ENCODE measurements at regions not wholly inside any gene's neighbourhood (a gene's known extent, or its start where the extent isn't known, plus 50 kb on each side); places are given as distances from the start of the nearest gene placed in this dataset.

- H3K27me3 ChIP-seq (ENCODE audit: control insufficient read depth, extremely low read depth, insufficient read depth, low read length): no peaks in the 10 kb centered on the region
- H3K79me2 ChIP-seq (ENCODE audit: control insufficient read depth, insufficient read depth, low read length): no peaks in the 10 kb centered on the region
- H3K27ac ChIP-seq (ENCODE audit: control insufficient read depth, insufficient read depth, low read length): no peak overlapping the region
- FAIRE-seq: no peak
- H3K9me1 ChIP-seq (ENCODE audit: control insufficient read depth, extremely low read depth, insufficient read depth, low read length): no peaks in the 10 kb centered on the region
- no peaks in the 10 kb centered on the region for H3K36me3 ChIP-seq (ENCODE audit: control insufficient read depth in 2 of 2, extremely low read depth in 1 of 2, insufficient read depth in 2 of 2, low read length in 2 of 2)
- peaks cover 22% of the 10 kb centered on the region for H3K4me1 ChIP-seq (ENCODE audit: control insufficient read depth, extremely low read depth, insufficient read depth, low read length)
- dilution Hi-C loops (cut with MboI; ENCODE audit: extremely low pct_ligation_motif_present, low sequenced_read_pairs): no loop called here
- H2AFZ ChIP-seq (ENCODE audit: control insufficient read depth, low read length): no peak overlapping the region
- no peak overlapping the region for H3K4me3 ChIP-seq (ENCODE audit: control insufficient read depth in 2 of 3, extremely low read depth in 1 of 3, insufficient read depth in 2 of 3, low read depth in 1 of 3, low read length in 3 of 3)
- TF ChIP-seq CTCF (optimal IDR thresholded peaks at IDR 0.05 in 1 of 3, IDR thresholded peaks at IDR 0.05 in 1 of 3, conservative IDR thresholded peaks at IDR 0.05 in 1 of 3; ENCODE audit: extremely low read depth in 1 of 3, insufficient read depth in 2 of 3, low read length in 3 of 3) (no peak), EZH2 (IDR thresholded peaks at IDR 0.05; ENCODE audit: low read length) (no peak)
- no peak overlapping the region for H3K9ac ChIP-seq (ENCODE audit: control insufficient read depth, extremely low read depth, insufficient read depth, low read length)
- no peaks in the 10 kb centered on the region for H4K20me1 ChIP-seq (ENCODE audit: control insufficient read depth, extremely low read depth, insufficient read depth, low read length)
- H3K9me3 ChIP-seq (ENCODE audit: control insufficient read depth, low read depth, low read length): no peaks in the 10 kb centered on the region
- no peak for DNase-seq (ENCODE audit: low read depth, low spot score)
- no peak overlapping the region for H3K4me2 ChIP-seq (ENCODE audit: control insufficient read depth, extremely low read depth, insufficient read depth, low read depth, low read length)
Measured at GRCh38 chr18:45340884-45341283, 274.4 kb upstream of the SLC14A2 start.

GRCh38 chr18:45341454-45341853 is 273.8 kb upstream of the SLC14A2 start:
- H3K27me3 ChIP-seq (ENCODE audit: control insufficient read depth, extremely low read depth, insufficient read depth, low read length): no peaks in the 10 kb centered on the region
- H4K20me1 ChIP-seq (ENCODE audit: control insufficient read depth, extremely low read depth, insufficient read depth, low read length): no peaks in the 10 kb centered on the region
- no peaks in the 10 kb centered on the region for H3K79me2 ChIP-seq (ENCODE audit: control insufficient read depth, insufficient read depth, low read length)
- dilution Hi-C loops (cut with MboI; ENCODE audit: extremely low pct_ligation_motif_present, low sequenced_read_pairs): no loop called here
- TF ChIP-seq CTCF (optimal IDR thresholded peaks at IDR 0.05 in 1 of 3, IDR thresholded peaks at IDR 0.05 in 1 of 3, conservative IDR thresholded peaks at IDR 0.05 in 1 of 3; ENCODE audit: extremely low read depth in 1 of 3, insufficient read depth in 2 of 3, low read length in 3 of 3): peak in 1 of 3 experiments; percentile 20
- no peak for TF ChIP-seq EZH2 (IDR thresholded peaks at IDR 0.05; ENCODE audit: low read length)
- H3K9ac ChIP-seq (ENCODE audit: control insufficient read depth, extremely low read depth, insufficient read depth, low read length): no peak overlapping the region
- no peak overlapping the region for H2AFZ ChIP-seq (ENCODE audit: control insufficient read depth, low read length)
- H3K4me3 ChIP-seq (ENCODE audit: control insufficient read depth in 2 of 3, extremely low read depth in 1 of 3, insufficient read depth in 2 of 3, low read depth in 1 of 3, low read length in 3 of 3): no peak overlapping the region
- no peaks in the 10 kb centered on the region for H3K9me3 ChIP-seq (ENCODE audit: control insufficient read depth, low read depth, low read length)
- FAIRE-seq: no peak
- no peak for DNase-seq (ENCODE audit: low read depth, low spot score)
- no peaks in the 10 kb centered on the region for H3K9me1 ChIP-seq (ENCODE audit: control insufficient read depth, extremely low read depth, insufficient read depth, low read length)
- H3K27ac ChIP-seq (ENCODE audit: control insufficient read depth, insufficient read depth, low read length): no peak overlapping the region
- H3K4me1 ChIP-seq (ENCODE audit: control insufficient read depth, extremely low read depth, insufficient read depth, low read length): peaks cover 16% of the 10 kb centered on the region
- no peak overlapping the region for H3K4me2 ChIP-seq (ENCODE audit: control insufficient read depth, extremely low read depth, insufficient read depth, low read depth, low read length)
- H3K36me3 ChIP-seq (ENCODE audit: control insufficient read depth in 2 of 2, extremely low read depth in 1 of 2, insufficient read depth in 2 of 2, low read length in 2 of 2): no peaks in the 10 kb centered on the region
